Memory B cell (primary cell): ENCODE measurements at regions not wholly inside any gene's neighbourhood (a gene's known extent, or its start where the extent isn't known, plus 50 kb on each side); places are given as distances from the start of the nearest gene placed in this dataset.

ENCODE experiments used
- ATAC-seq: fragments of 150-1000 bp; cut with Tn5 transposase; 2 replicates; pipeline ENCODE4 v1.10.0; 2021; ENCODE audit warnings: low read depth, mild to moderate bottlenecking, moderate library complexity
- DNase-seq, 2 donors: peaks; one replicate each; pipeline ENCODE4 v3.0.0; 2022; ENCODE audit warnings: low spot score in 2 of 2
- H3K27ac Mint-ChIP-seq: one replicate; pipeline ENCODE4 v1.8.0; 2022; ENCODE audit warnings: mild to moderate bottlenecking, moderate library complexity, mixed read lengths
- H3K27me3 Mint-ChIP-seq: one replicate; pipeline ENCODE4 v1.8.0; 2022; ENCODE audit warnings: mixed read lengths
- H3K36me3 Mint-ChIP-seq: one replicate; pipeline ENCODE4 v1.8.0; 2022; ENCODE audit warnings: mild to moderate bottlenecking, mixed read lengths
- H3K4me1 Mint-ChIP-seq: one replicate; pipeline ENCODE4 v1.8.0; 2022; ENCODE audit warnings: mixed read lengths
- H3K4me3 Mint-ChIP-seq: one replicate; pipeline ENCODE4 v1.8.0; 2022; ENCODE audit warnings: mild to moderate bottlenecking, moderate library complexity, mixed read lengths
- H3K9me3 Mint-ChIP-seq: one replicate; pipeline ENCODE4 v1.8.0; 2022; ENCODE audit warnings: mixed read lengths

GRCh38 chr4:132934911-132935310, 214.2 kb upstream of the PCDH10 start:
- Mint-ChIP-seq H3K27me3 (no peaks in the 10 kb centered on the region), H3K27ac (no peak overlapping the region), H3K4me3 (no peak overlapping the region), H3K36me3 (no peaks in the 10 kb centered on the region), H3K9me3 (peaks cover 6% of the 10 kb centered on the region), H3K4me1 (no peaks in the 10 kb centered on the region)
- ATAC-seq, result no peak
- no peak for DNase-seq

- DNase-seq (no peak), ATAC-seq (no peak)
- Mint-ChIP-seq H3K27me3 (no peaks in the 10 kb centered on the region), H3K36me3 (no peaks in the 10 kb centered on the region), H3K27ac (no peak overlapping the region), H3K4me1 (no peaks in the 10 kb centered on the region), H3K4me3 (no peak overlapping the region), H3K9me3 (peaks cover 5% of the 10 kb centered on the region)
Measured at GRCh38 chr4:132955146-132955545, 193.9 kb upstream of the PCDH10 start.

- Mint-ChIP-seq H3K4me1 (no peaks in the 10 kb centered on the region), H3K27ac (no peak overlapping the region), H3K4me3 (no peak overlapping the region), H3K27me3 (no peaks in the 10 kb centered on the region), H3K9me3 (peaks cover 5% of the 10 kb centered on the region), H3K36me3 (no peaks in the 10 kb centered on the region)
- DNase-seq, result no peak
- no peak for ATAC-seq
Measured at GRCh38 chr4:132956962-132957361, 192.1 kb upstream of the PCDH10 start.

- DNase-seq (no peak), ATAC-seq (no peak)
- Mint-ChIP-seq H3K4me1 (no peaks in the 10 kb centered on the region), H3K27me3 (no peaks in the 10 kb centered on the region), H3K9me3 (peaks cover 4% of the 10 kb centered on the region), H3K4me3 (no peak overlapping the region), H3K27ac (no peak overlapping the region), H3K36me3 (no peaks in the 10 kb centered on the region)
Measured at GRCh38 chr4:132958457-132959263, 190.4 kb upstream of the PCDH10 start.

GRCh38 chr4:132981611-132982010, 167.5 kb upstream of the PCDH10 start:
- H3K27ac Mint-ChIP-seq, result no peak overlapping the region
- no peak overlapping the region for H3K4me3 Mint-ChIP-seq
- H3K9me3 Mint-ChIP-seq, result peaks cover 7% of the 10 kb centered on the region
- no peaks in the 10 kb centered on the region for H3K4me1 Mint-ChIP-seq
- DNase-seq, result no peak
- no peaks in the 10 kb centered on the region for H3K27me3 Mint-ChIP-seq
- ATAC-seq, result no peak
- no peaks in the 10 kb centered on the region for H3K36me3 Mint-ChIP-seq

- Mint-ChIP-seq H3K4me3 (no peak overlapping the region), H3K27me3 (no peaks in the 10 kb centered on the region), H3K27ac (no peak overlapping the region), H3K4me1 (no peaks in the 10 kb centered on the region), H3K9me3 (peaks cover 5% of the 10 kb centered on the region), H3K36me3 (no peaks in the 10 kb centered on the region)
- no peak for DNase-seq
- no peak for ATAC-seq
Measured at GRCh38 chr4:132982151-132982550, 166.9 kb upstream of the PCDH10 start.

- Mint-ChIP-seq H3K36me3 (no peaks in the 10 kb centered on the region), H3K27me3 (no peaks in the 10 kb centered on the region), H3K4me1 (no peaks in the 10 kb centered on the region), H3K27ac (no peak overlapping the region), H3K4me3 (no peak overlapping the region), H3K9me3 (no peaks in the 10 kb centered on the region)
- ATAC-seq, result no peak
- DNase-seq, result no peak
Measured at GRCh38 chr4:132991111-132991510, 158.0 kb upstream of the PCDH10 start.

- H3K9me3 Mint-ChIP-seq, result no peaks in the 10 kb centered on the region
- no peaks in the 10 kb centered on the region for H3K27me3 Mint-ChIP-seq
Measured at GRCh38 chr4:132992686-132993085, 156.4 kb upstream of the PCDH10 start.

GRCh38 chr4:132998585-132999230, 150.4 kb upstream of the PCDH10 start:
- Mint-ChIP-seq H3K4me1 (no peaks in the 10 kb centered on the region), H3K4me3 (no peak overlapping the region), H3K9me3 (no peaks in the 10 kb centered on the region), H3K27me3 (no peaks in the 10 kb centered on the region), H3K27ac (no peak overlapping the region), H3K36me3 (no peaks in the 10 kb centered on the region)
- ATAC-seq (no peak), DNase-seq (no peak)

More at GRCh38 chr4:132992686-132993085, 156.4 kb upstream of the PCDH10 start:
- H3K27ac Mint-ChIP-seq, result no peak overlapping the region
- no peak overlapping the region for H3K4me3 Mint-ChIP-seq
- no peaks in the 10 kb centered on the region for H3K36me3 Mint-ChIP-seq
- no peaks in the 10 kb centered on the region for H3K4me1 Mint-ChIP-seq
- no peak for DNase-seq
- ATAC-seq, result no peak

- Mint-ChIP-seq H3K27me3 (no peaks in the 10 kb centered on the region), H3K9me3 (no peaks in the 10 kb centered on the region), H3K36me3 (no peaks in the 10 kb centered on the region), H3K27ac (no peak overlapping the region), H3K4me1 (no peaks in the 10 kb centered on the region), H3K4me3 (no peak overlapping the region)
- DNase-seq, result no peak
- no peak for ATAC-seq
Measured at GRCh38 chr4:133000012-133000411, 149.1 kb upstream of the PCDH10 start.

GRCh38 chr4:133003169-133003568, 145.9 kb upstream of the PCDH10 start:
- Mint-ChIP-seq H3K4me3 (no peak overlapping the region), H3K36me3 (no peaks in the 10 kb centered on the region), H3K27ac (no peak overlapping the region), H3K4me1 (no peaks in the 10 kb centered on the region), H3K9me3 (peaks cover 3% of the 10 kb centered on the region), H3K27me3 (no peaks in the 10 kb centered on the region)
- ATAC-seq, result no peak
- DNase-seq, result no peak

GRCh38 chr4:133014473-133015135, 134.5 kb upstream of the PCDH10 start:
- Mint-ChIP-seq H3K36me3 (no peaks in the 10 kb centered on the region), H3K4me1 (no peaks in the 10 kb centered on the region), H3K27me3 (no peaks in the 10 kb centered on the region), H3K4me3 (no peak overlapping the region), H3K27ac (no peak overlapping the region), H3K9me3 (peaks cover 3% of the 10 kb centered on the region)
- DNase-seq, result no peak
- ATAC-seq, result no peak

- ATAC-seq, result no peak
- no peak overlapping the region for H3K4me3 Mint-ChIP-seq
- H3K36me3 Mint-ChIP-seq, result no peaks in the 10 kb centered on the region
- peaks cover 4% of the 10 kb centered on the region for H3K9me3 Mint-ChIP-seq
- no peak overlapping the region for H3K27ac Mint-ChIP-seq
- DNase-seq, result no peak
- H3K27me3 Mint-ChIP-seq, result no peaks in the 10 kb centered on the region
- no peaks in the 10 kb centered on the region for H3K4me1 Mint-ChIP-seq
Measured at GRCh38 chr4:133045288-133045687, 103.8 kb upstream of the PCDH10 start.

GRCh38 chr4:133046156-133046555, 102.9 kb upstream of the PCDH10 start:
- H3K4me3 Mint-ChIP-seq, result no peak overlapping the region
- no peaks in the 10 kb centered on the region for H3K27me3 Mint-ChIP-seq

More at GRCh38 chr4:133046156-133046555, 102.9 kb upstream of the PCDH10 start:
- Mint-ChIP-seq H3K4me1 (no peaks in the 10 kb centered on the region), H3K27ac (no peak overlapping the region), H3K36me3 (no peaks in the 10 kb centered on the region), H3K9me3 (peaks cover 4% of the 10 kb centered on the region)
- no peak for DNase-seq
- no peak for ATAC-seq
